COR-L47 (cell line): ENCODE measurements at regions not wholly inside any gene's neighbourhood (a gene's known extent, or its start where the extent isn't known, plus 50 kb on each side); places are given as distances from the start of the nearest gene placed in this dataset.

ENCODE experiments used
- DNase-seq: peaks from one replicate; lab custom pipeline; 2025; lab: John Stamatoyannopoulos, UW

DNA sequence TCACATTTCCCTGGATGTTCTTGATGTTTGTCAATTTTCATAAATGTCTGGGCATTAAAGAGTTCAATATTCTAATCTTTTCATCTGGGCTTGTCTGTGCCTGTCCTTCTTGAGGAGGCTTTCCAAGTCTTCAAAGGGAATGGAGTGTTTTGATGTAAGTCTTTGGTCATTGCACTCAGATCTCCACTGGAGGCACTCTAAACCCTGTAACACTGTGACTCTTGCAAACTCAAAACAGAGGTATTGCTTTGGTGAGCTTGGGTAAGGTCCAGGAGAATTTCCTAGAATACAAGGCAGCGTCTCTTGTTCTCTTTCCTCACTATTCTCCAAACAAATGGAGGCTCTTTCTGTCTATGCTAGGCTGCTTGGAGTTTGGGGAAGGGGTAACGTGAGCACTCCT is 1118.1 kb upstream of the PABPC4L start:
- DNase-seq, result no peak

DNA sequence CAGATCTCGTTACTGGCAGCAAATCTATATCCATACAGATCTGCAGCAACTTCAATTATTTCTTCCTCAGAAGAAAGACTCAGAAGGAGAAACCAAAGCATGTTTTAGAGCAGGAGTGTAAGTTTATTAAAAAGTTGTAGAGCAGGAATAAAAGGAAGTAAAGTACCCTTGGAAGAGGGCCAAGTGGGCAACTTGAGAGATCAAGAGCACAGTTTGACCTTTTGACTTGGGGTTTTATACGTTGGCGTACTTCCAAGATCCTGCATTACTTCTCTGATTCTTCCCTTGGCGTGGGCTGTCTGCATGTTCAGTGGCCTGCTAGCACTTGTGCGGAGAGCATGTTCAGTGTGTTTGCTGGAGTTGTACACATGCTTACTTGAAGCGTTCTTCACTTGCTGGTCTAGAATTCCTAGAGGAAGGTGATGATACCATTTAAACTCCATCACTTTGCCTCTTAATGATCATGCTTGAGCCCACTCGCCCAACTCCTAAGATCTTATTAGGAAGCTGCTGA is 1114.7 kb upstream of the PABPC4L start:
- DNase-seq, result no peak

DNA sequence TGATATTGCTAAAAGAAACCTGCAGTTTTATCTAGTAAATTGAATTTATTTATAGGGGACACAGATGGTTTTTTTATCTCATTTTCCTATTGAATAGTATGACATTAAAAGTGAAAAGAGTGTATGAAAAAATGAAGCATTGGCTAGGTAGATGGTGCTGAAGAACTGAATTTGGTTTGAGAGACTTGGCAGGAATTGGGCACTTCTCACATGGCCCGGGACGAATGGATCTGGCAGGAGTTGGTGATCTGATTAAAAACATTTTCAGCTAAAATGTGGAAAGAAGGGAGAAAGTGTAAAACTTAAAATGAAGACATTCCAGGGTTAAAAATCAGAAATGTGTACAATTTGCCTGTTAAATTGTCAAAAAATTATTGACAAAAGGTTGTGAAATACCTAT is 1088.5 kb upstream of the PABPC4L start:
- DNase-seq, result no peak

DNA sequence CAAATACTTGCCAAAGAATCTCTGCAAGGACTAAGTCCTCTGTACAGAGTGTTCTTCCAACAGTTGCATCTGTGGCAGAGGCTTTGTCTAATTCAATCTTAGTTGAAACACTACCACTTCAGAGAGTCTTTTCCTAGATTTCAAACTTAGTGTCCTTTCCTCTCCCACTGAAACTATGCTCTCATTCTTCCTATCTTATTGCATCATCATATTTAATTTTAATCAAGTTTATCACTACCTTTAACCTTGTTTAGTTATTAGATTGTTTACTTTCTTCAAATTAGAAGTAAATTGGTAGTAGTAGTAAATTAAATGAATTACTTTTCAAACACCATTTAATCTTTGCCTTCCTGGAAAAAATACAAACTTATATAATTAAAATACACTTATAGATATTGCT is 1082.3 kb upstream of the PABPC4L start:
- no peak for DNase-seq

DNA sequence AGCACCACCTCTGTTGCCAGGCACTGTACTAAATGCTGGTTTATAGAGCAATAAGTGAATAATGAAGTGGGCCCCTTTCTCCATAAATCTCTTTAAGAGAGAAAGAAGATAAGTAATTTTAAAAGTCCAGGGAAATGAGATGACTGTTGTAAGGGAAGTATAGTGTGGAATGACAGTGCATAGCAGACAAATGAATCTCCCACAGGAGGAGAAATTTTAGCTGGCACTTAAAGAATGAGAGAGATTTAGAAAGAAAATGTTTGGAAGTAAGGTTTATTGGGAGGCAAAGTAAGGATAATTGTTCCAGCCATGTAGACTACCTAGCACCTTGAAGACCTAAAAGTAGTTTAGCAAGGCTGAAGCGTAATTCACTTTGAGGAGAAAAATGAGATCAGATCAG is 1081.1 kb upstream of the PABPC4L start:
- no peak for DNase-seq

DNA sequence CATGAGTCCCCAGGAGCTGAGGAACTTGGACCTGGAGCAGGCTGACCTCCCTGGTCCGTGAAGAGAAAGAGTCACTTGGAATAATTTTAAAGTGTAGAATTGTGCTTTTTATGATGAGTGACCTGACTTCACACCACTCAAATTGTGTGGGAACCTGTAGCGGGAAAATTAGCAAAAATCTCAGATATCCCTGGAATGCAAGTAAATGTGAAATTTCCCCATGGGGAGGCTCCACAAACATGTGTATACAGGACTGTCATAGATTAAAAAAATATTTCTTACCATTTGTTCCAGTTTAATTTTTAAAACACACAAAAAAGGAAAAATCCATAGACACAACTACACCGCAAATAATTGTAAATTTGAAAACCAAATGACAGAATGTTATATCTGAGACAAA is 1079.6 kb upstream of the PABPC4L start:
- no peak for DNase-seq

DNA sequence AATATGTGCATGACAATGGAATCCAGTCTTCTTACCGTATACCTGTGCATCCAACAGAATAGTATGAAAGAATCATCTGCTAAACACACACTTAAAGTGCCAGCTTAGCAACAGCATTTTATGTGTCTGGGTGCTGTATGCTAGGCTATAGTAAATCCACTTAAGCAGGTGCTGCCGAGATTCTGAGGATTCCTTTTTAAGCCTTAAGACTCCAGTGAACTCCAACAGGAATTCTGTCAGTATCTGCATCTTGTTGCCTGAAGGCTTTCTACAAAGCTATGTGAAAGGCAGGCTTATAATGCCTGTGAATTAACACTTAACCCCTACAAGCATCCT is 1076.4 kb upstream of the PABPC4L start:
- no peak for DNase-seq

DNA sequence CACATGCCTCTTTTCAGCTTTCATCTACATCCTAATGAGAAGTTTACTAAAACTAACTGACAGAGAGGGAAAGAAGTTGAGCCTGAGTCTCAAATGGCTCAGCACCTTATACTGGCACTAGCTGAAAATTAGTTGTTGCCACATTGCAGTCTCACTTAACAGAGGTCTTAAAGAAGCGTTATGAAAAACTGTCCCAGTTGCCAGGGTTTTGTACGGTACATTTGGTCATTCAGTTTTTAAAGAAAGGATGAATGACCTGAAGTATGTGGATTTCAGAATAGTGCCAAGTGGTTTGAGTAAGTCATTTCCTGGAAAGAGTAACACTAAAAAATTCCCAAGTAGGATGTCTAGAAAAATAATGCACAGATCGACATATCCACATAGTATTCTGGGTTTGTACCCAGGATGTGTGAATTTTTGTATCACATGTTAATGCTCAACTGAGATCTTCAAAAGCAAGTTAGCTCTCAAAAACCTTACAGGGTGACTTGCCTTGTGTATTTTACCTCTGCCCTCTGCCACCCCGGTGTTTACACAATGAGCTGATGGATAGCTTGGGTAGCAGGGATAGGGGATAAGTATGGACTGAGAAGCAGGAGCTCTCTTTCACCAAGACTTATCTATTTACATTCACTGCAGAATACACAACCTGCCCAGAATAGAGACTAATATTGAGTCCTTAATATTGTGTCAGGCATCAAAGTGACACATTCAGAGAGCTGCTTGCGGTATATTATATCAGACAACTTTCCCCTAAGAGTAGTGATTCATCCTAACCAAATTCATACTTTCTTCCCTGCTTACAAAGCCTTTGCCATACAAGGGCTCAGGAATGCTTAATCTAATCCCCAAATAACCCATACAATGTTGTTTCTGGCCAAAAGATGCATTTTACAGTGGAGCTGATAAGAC is 1075.7 kb upstream of the PABPC4L start:
- no peak for DNase-seq

DNA sequence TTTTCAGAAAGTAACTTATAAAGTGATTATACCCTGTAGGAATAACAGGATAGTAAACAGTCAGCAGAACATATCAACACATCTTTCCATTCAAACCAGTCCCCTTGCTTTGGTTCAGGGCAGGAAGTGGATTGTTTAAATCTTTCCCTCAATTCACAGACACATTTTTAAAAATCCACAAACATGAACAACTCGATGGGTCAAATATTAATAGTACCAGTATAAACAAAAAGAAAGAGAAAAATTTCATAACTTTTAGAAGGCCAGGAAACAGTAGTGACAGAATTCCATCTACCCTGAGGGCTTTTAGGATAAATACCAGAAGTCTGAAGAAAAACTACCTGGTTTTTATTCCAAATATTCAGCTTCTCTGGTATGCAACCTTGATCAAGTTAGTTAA is 1072.8 kb upstream of the PABPC4L start:
- no peak for DNase-seq

DNA sequence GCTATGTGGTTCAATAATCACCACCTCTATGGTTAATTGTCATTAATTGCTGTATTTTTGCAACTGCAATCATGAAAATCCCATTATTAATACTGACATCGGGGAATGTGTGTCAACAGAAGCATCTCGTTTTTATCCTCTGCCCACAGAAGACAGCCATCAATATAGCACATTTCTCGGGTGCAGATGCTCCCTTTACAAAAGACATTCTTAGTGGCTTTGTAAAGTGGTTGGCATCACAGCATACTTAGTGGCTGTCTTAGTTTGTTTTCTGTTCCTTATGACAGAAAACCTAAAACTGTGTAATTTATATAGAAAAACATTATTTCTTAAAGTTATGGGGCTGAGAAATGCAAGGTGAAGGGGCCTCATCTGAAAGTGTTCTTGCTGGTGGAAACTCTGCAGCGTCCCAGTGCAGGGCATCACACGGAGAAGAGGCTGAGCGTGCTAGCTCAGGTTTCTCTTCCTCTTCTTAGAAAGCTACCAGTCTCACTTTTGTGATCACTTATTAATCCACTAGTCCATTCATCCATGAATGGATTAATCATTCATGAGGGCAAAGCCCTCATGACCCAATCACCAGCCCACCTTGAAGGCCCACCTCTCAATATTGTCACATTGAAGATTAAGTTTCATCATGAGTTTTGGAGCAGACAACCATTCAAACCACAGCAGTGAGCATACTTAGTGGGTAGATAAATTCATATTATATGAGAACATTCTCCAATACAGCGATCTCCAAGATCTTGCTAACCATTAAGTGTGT is 1067.7 kb upstream of the PABPC4L start:
- DNase-seq, result no peak

DNA sequence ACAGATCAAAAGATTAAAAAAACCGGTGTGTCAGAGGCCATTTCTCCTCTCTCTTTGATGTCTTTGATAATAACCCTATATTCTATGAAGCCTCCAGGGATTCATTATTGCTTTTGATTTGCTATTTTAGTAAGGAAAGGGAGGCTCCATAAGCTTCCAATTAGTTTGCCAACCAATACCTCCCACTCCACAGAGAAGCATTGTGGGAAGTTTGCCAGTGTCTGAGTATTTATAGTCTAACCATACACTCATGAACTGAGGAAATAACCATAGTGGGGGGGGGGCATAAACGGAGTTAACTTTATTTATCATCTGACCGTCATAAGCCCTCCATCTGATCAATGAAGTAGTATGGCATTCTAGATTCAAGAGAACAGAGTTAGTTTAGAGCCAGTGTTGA is 1066.8 kb upstream of the PABPC4L start:
- no peak for DNase-seq

DNA sequence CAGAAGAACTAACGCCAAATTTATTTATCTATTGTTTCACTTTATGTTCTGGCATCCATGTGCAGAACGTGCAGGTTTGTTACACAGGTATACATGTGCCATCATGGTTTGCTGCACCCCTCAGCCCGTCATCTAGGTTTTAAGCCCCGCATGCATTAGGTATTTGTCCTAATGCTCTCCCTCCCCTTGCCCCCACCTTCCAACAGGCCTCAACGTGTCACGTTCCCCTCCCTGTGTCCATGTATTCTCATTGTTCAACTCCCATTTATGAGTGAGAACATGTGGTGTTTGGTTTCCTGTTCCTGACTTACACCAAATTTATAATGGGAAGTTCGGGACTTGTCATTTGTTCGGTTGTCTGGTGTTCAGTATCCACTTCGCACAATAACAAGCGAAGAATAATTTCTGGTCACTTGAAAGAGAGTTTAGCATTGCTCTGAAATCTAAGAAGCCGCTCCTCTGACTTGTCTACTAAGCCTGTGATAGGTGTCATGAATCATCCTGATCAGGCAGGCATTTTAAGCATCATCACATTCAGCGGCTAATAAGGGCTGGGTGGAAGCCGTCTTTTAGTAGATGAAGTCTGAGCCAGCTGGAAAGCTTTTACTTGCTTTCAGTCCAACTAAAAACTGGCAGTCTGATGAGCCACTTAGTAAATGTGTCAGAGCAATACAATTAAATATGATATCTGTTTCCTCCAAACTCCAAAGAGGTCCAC is 1065.7 kb upstream of the PABPC4L start:
- DNase-seq, result no peak

DNA sequence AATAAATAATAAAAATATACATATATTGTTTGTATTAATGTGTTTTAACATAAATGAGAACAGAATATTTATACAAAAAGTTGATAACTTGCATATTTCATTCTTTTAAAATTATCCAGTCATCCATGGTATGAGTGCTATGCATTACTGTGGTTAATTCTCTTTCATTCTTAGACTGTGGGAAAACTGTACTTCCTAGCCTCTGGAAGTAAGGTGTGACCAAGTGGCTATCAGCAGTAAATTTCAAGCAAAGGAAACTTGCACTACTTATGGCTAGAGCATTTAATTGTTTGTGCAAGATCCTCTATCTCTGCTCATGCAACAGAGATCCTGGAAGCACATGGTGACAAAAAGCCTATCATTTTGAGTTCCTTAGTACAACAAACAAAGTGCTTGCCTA is 1054.5 kb upstream of the PABPC4L start:
- no peak for DNase-seq

DNA sequence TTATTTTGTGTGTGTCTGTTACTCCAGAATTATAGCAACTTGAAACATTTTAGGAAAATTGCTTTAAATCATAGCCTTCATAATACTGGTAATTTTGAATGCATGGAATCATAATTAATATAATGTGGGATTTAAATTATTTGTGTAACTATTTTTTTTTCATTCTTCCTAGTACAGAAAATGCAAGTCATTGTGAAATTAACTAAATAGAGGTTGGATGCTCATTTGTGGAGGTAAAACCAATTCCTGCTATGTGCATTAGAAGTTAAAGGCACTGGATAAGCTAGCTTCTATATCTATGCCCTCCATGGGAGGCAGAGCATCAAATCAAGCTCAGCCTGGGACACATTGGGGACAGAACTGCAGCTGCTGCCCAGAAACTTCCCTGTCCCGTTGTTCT is 1048.5 kb upstream of the PABPC4L start:
- DNase-seq, result no peak

DNA sequence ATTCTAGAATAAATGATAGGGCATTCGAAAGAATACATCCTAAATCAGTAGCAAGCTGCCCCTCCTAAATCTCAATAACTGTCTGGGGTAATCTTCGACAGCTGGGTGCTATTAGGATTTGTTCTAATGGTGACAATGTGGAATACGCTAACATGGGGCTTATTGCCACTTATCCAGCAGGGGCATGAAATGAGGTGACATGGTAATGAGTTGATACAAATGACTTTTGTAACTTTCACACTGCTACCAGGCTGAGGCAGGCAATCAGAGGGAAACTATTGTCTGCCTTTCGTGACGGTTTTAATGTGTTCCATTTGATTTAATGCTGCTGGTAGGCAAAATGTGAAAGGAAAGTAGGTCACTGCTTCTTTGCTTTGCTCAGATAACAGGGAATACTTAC is 1047.4 kb upstream of the PABPC4L start:
- DNase-seq, result no peak

DNA sequence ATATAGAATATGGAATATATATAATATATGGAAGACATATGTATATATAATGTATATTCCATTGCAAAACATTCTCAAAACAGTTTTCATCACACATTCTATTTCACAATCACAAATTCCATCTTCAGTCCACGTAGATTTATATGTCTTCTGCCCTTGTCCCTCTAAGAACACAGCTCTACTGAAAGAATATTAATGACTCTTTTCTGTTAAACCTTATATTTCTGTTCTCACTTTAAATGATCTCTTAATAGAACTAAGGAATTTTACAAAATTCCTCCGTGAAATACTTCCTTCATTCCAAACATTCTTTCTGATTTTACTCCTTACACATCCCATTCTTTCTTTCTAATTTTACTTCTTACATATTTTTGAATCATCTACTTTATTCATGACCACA is 1043.1 kb upstream of the PABPC4L start:
- DNase-seq, result no peak

DNA sequence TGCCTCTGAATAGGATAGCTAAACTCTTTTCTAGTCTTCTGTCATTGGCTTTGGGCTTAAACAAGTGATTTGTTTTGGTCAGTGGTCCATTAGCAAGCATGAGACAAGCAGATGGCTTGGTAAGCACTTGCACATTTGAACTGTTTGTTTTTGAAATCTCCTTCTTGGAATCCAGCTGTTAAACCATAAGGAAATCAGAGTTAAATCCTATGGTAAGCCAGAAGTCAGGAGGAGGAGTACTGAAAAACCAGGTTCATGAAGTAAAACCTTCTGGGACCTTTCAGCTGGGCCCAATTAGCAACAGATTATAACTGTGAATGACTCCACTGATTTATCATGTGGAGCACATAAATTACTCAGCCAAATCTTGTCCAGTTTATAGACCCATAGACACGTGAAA is 1042.5 kb upstream of the PABPC4L start:
- DNase-seq, result no peak

DNA sequence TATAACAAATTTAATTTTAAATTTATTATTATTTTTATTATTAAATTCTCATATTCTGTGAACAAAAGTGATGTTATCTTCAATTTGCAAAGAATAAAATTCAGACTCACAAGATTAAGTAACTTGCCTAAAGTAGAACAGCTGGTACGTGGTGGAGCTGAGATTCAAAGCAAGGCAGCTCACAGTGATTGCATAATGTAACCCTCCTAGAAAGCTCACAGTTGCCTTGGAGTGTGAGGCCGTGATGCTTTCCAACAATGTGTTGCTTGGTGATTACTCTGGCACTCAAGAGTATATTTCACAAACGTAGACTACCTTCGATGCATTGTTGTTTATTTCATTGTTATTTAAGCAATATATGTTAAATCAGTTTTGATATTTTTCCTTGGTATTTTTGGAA is 1039.2 kb upstream of the PABPC4L start:
- DNase-seq, result no peak

DNA sequence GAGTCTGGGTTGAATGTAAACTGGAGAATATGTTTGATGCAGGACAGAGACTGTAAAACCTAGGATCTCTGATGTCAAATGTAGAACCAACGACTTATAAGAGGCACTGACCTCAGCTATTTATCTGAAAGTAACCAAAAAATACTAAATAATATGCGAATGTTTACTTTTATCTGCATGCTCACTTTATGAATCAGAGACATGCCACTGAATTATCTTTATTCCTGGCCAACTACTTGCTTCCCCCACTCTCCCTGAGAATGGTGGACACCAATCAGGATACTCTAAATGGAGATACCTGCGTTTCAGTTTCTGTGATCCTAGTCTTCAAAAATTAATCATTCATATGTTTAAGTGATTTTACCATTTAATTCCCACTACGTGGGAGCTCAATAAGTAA is 1038.4 kb upstream of the PABPC4L start:
- DNase-seq, result no peak

DNA sequence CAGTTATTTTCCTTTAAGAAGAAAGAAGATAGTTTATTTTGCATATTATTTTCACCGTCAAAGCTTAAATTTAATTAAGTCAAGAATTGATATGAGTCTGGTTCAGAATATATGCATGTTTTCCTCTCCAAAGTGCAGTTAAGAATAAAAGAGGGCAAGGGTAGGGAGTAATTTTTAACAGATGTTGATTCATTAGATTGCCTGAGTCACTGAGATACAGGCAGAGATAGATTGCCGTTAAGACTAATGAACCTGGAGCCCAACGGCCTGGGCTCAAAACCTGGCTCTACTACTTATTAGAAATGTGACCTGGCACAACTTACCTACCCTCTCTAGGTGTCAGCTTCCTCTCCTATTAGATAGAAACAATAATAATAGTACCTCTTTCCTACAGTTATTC is 1037.4 kb upstream of the PABPC4L start:
- no peak for DNase-seq

DNA sequence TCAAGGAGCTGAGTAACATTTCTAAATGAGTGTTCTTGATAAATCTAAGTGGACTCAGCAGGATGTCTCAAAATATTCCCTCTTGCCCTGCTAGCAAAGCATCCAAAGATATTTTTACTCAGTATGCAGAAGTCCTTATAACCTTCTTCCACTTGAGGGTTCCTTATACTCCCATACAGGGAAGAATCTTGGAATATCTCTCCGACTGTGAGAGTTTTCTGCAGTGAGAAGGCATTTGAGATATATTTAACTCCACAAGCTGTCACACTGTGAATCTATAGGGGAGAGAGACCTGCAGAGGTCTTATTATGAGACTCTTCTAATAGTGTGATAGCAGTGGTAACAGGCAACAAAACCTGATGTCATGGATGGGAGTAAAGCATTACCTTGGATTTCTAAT is 1034.5 kb upstream of the PABPC4L start:
- DNase-seq, result no peak

DNA sequence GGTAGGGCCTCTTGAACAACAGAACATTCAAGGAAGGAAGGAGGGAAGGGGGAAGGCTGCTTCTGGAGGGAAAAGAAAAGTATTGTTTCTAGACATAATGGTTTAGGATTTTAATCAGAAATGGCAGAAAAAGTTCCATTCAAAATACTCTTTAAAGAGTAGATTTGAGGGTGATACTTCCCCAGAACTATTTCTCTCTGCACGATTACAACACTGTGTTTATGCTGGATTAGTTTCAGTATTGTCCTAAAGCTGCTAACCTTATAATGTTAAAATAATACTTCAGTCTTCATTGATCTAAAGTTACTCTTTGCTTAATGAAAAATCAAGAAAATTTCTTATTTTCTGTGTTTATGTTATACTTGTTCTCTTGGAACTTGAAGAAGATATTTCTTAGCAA is 1026.3 kb upstream of the PABPC4L start:
- no peak for DNase-seq

DNA sequence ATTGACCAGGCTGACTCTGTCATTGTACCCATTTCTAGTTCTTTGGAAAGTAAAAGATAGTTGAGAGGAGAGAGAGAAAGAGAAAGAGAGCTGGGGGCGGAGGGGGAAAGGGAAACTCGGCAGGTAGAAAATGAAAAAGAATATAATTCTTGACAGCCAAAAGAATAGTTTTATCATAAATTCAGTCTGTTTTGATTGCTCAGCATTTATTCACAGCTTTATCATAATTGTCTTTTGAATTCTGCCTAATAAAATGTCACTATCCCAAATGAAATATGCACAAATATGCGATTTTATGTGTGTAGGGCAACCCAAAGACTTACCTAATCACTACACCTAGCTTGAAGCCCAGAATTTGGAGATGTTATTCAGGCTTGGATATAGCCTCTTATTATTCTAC is 1024.0 kb upstream of the PABPC4L start:
- DNase-seq, result no peak
